ENCODE measurements at regions not wholly inside any gene's neighbourhood (a gene's known extent, or its start where the extent isn't known, plus 50 kb on each side); places are given as distances from the start of the nearest gene placed in this dataset.

DNA sequence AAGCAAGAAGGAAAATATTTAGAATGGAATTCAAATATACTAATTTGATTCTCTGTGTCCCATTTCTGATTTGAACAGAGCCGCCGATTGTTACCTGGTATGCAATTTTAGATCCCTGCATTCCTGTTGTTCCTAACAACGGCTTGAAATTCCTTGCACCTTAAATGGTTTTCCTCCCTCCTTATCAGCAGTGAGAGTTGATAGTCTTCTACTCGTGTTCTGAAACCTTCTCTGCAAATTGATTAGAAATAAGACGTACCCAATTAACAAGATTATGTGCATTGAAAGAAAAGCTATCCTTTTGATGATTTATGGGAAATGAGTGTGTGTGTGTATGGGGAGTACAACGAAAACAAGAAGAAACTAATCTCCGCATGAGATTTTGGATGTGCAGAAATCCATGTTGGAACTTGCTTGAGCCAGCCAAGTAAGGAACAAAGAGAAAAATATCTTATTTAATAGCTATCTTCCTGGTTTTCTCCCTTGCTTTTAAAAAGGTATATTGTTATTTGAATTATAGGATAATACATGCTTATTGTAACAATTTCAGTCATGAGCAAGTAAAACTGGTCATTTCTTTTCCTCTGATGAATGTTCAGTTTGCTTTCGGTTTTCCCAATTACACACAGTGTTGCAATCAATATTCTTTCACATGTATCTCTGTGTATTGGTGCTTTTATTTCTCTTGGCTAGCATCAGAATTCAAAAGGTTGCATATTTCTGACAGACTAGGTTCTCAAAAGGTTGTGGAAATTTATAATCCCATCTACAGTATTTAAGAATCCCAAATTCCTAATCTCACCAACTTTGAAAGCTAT lies 211.1 kb upstream of the ACTBL2 start:
- TF ChIP-seq, protein P1, sequence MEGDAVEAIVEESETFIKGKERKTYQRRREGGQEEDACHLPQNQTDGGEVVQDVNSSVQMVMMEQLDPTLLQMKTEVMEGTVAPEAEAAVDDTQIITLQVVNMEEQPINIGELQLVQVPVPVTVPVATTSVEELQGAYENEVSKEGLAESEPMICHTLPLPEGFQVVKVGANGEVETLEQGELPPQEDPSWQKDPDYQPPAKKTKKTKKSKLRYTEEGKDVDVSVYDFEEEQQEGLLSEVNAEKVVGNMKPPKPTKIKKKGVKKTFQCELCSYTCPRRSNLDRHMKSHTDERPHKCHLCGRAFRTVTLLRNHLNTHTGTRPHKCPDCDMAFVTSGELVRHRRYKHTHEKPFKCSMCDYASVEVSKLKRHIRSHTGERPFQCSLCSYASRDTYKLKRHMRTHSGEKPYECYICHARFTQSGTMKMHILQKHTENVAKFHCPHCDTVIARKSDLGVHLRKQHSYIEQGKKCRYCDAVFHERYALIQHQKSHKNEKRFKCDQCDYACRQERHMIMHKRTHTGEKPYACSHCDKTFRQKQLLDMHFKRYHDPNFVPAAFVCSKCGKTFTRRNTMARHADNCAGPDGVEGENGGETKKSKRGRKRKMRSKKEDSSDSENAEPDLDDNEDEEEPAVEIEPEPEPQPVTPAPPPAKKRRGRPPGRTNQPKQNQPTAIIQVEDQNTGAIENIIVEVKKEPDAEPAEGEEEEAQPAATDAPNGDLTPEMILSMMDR (IDR thresholded peaks at IDR 0.05; ENCODE audit: control extremely low read depth in 1 of 3, insufficient read depth in 1 of 3, low read depth in 1 of 3, low read length in 3 of 3) = no peak
- TF ChIP-seq SP1 (IDR thresholded peaks at IDR 0.05; ENCODE audit: low read depth, low read length) (no peak), SP2 (IDR thresholded peaks at IDR 0.05; ENCODE audit: low read length) (no peak), HDAC6 (IDR thresholded peaks at IDR 0.05; ENCODE audit: low read depth, low read length) (no peak), ATF3 (IDR thresholded peaks at IDR 0.05; ENCODE audit: insufficient read depth, low read depth, low read length) (no peak), SIRT6 (IDR thresholded peaks at IDR 0.05; ENCODE audit: low read length) (no peak), RNF2 (IDR thresholded peaks at IDR 0.05; ENCODE audit: borderline replicate concordance, low read depth, low read length, missing control alignments, poor library complexity, severe bottlenecking) (no peak), RAD21 (IDR thresholded peaks at IDR 0.05 in 1 of 2, conservative IDR thresholded peaks at IDR 0.05 in 1 of 2; ENCODE audit: low read depth in 2 of 2, low read length in 2 of 2) (no peak), SRF (IDR thresholded peaks at IDR 0.05; ENCODE audit: low read depth, low read length) (no peak), SUZ12 (IDR thresholded peaks at IDR 0.05; ENCODE audit: low read length) (no peak), YY1 (IDR thresholded peaks at IDR 0.05; ENCODE audit: low read depth, low read length) (no peak), EZH2 (IDR thresholded peaks at IDR 0.05; ENCODE audit: low read depth, low read length, severe bottlenecking) (no peak)

Measured in H1 (cell line).